ENCODE measurements at regions not wholly inside any gene's neighbourhood (a gene's known extent, or its start where the extent isn't known, plus 50 kb on each side); places are given as distances from the start of the nearest gene placed in this dataset.
"Not testable (repeated sequence)": the region's sequence is repeated elsewhere in the genome, so short reads cannot be mapped to it uniquely, and the experiment has no call there.

- Histone ChIP-seq H3K9ac (ENCODE audit: low read depth, low read length) (no peak overlapping the region), H3K27ac (ENCODE audit: low read depth, low read length) (no peak overlapping the region), H3K36me3 (ENCODE audit: insufficient read depth, low read length) (no peaks in the 10 kb centered on the region), H3K4me1 (ENCODE audit: insufficient read depth, low read length) (no peaks in the 10 kb centered on the region; the same call in 1 of the 2 replicates), H3K4me3 (ENCODE audit: low read length) (no peak overlapping the region), H3K27me3 (ENCODE audit: insufficient read depth, low read length) (no peaks in the 10 kb centered on the region; the same call in 1 of the 2 replicates), H3K9me3 (ENCODE audit: insufficient read depth, low read depth, low read length) (no peaks in the 10 kb centered on the region)
- WGBS: 97% methylated on average over 9 of the region's 9 CpGs
These were observed 91.1 kb downstream of the BUB3 start for GRCh38 chr10:123245264-123245663.

GRCh38 chr10:123249894-123250293 is 95.7 kb downstream of the BUB3 start:
- no peak overlapping the region for H3K9ac ChIP-seq (ENCODE audit: low read depth, low read length)
- H3K9me3 ChIP-seq (ENCODE audit: insufficient read depth, low read depth, low read length): peaks cover 2% of the 10 kb centered on the region; the same call in 1 of the 2 replicates
- H3K36me3 ChIP-seq (ENCODE audit: insufficient read depth, low read length): peaks cover 7% of the 10 kb centered on the region; the same call in 1 of the 2 replicates
- no peak overlapping the region for H3K27ac ChIP-seq (ENCODE audit: low read depth, low read length)
- H3K4me1 ChIP-seq (ENCODE audit: insufficient read depth, low read length): peaks cover 9% of the 10 kb centered on the region; the same call in 1 of the 2 replicates
- H3K27me3 ChIP-seq (ENCODE audit: insufficient read depth, low read length): peaks cover 14% of the 10 kb centered on the region; the same call in 1 of the 2 replicates
- no peak overlapping the region for H3K4me3 ChIP-seq (ENCODE audit: low read length)
- WGBS: 70% methylated on average over 1 of the region's 1 CpG

- no peak overlapping the region for H3K4me3 ChIP-seq (ENCODE audit: low read length)
- 74% methylated on average over 4 of the region's 4 CpGs for WGBS
These were observed 96.4 kb downstream of the BUB3 start for GRCh38 chr10:123250640-123251039.

GRCh38 chr10:123252779-123253178 is 98.6 kb downstream of the BUB3 start:
- peaks cover 11% of the 10 kb centered on the region for H3K36me3 ChIP-seq (ENCODE audit: insufficient read depth, low read length)
- WGBS: 88% methylated on average over 3 of the region's 4 CpGs
- H3K9ac ChIP-seq (ENCODE audit: low read depth, low read length): no peak overlapping the region
- H3K4me3 ChIP-seq (ENCODE audit: low read length): no peak overlapping the region
- H3K27ac ChIP-seq (ENCODE audit: low read depth, low read length): no peak overlapping the region
- peaks cover 14% of the 10 kb centered on the region; the same call in 1 of the 2 replicates for H3K27me3 ChIP-seq (ENCODE audit: insufficient read depth, low read length)
- H3K9me3 ChIP-seq (ENCODE audit: insufficient read depth, low read depth, low read length): peaks cover 4% of the 10 kb centered on the region; the same call in 1 of the 2 replicates
- peaks cover 9% of the 10 kb centered on the region; the same call in 1 of the 2 replicates for H3K4me1 ChIP-seq (ENCODE audit: insufficient read depth, low read length)

More at GRCh38 chr10:123250640-123251039, 96.4 kb downstream of the BUB3 start:
- Histone ChIP-seq H3K9me3 (ENCODE audit: insufficient read depth, low read depth, low read length) (peaks cover 4% of the 10 kb centered on the region; the same call in 1 of the 2 replicates), H3K36me3 (ENCODE audit: insufficient read depth, low read length) (peaks cover 11% of the 10 kb centered on the region), H3K27me3 (ENCODE audit: insufficient read depth, low read length) (peaks cover 14% of the 10 kb centered on the region; the same call in 1 of the 2 replicates), H3K4me1 (ENCODE audit: insufficient read depth, low read length) (peaks cover 9% of the 10 kb centered on the region; the same call in 1 of the 2 replicates), H3K9ac (ENCODE audit: low read depth, low read length) (no peak overlapping the region), H3K27ac (ENCODE audit: low read depth, low read length) (no peak overlapping the region)

GRCh38 chr10:123254343-123254742 is 100.1 kb downstream of the BUB3 start:
- H3K27me3 ChIP-seq (ENCODE audit: insufficient read depth, low read length): peaks cover 14% of the 10 kb centered on the region; the same call in 1 of the 2 replicates
- 90% methylated on average over 5 of the region's 5 CpGs for WGBS
- peaks cover 11% of the 10 kb centered on the region for H3K36me3 ChIP-seq (ENCODE audit: insufficient read depth, low read length)
- H3K4me1 ChIP-seq (ENCODE audit: insufficient read depth, low read length); H3K9ac ChIP-seq (ENCODE audit: low read depth, low read length); H3K4me3 ChIP-seq (ENCODE audit: low read length); H3K27ac ChIP-seq (ENCODE audit: low read depth, low read length); H3K9me3 ChIP-seq (ENCODE audit: insufficient read depth, low read depth, low read length): not testable (repeated sequence)

- H3K9me3 ChIP-seq (ENCODE audit: insufficient read depth, low read depth, low read length): peaks cover 4% of the 10 kb centered on the region; the same call in 1 of the 2 replicates
- H3K4me1 ChIP-seq (ENCODE audit: insufficient read depth, low read length): no peaks in the 10 kb centered on the region
- 95% methylated on average over 13 of the region's 13 CpGs for WGBS
- H3K4me3 ChIP-seq (ENCODE audit: low read length): no peak overlapping the region
- H3K27ac ChIP-seq (ENCODE audit: low read depth, low read length): no peak overlapping the region
- peaks cover 11% of the 10 kb centered on the region for H3K36me3 ChIP-seq (ENCODE audit: insufficient read depth, low read length)
- H3K27me3 ChIP-seq (ENCODE audit: insufficient read depth, low read length): peaks cover 2% of the 10 kb centered on the region; the same call in 1 of the 2 replicates
- no peak overlapping the region for H3K9ac ChIP-seq (ENCODE audit: low read depth, low read length)
These were observed 103.8 kb downstream of the BUB3 start for GRCh38 chr10:123257904-123258456.

GRCh38 chr10:123259081-123259480 is 104.9 kb downstream of the BUB3 start:
- H3K36me3 ChIP-seq (ENCODE audit: insufficient read depth, low read length): peaks cover 11% of the 10 kb centered on the region
- H3K4me1 ChIP-seq (ENCODE audit: insufficient read depth, low read length): no peaks in the 10 kb centered on the region
- no peak overlapping the region for H3K9ac ChIP-seq (ENCODE audit: low read depth, low read length)

GRCh38 chr10:123259791-123260190 is 105.6 kb downstream of the BUB3 start:
- no peak overlapping the region for H3K4me3 ChIP-seq (ENCODE audit: low read length)
- peaks cover 5% of the 10 kb centered on the region for H3K36me3 ChIP-seq (ENCODE audit: insufficient read depth, low read length)
- H3K27me3 ChIP-seq (ENCODE audit: insufficient read depth, low read length): no peaks in the 10 kb centered on the region
- H3K9ac ChIP-seq (ENCODE audit: low read depth, low read length): no peak overlapping the region
- no peak overlapping the region for H3K27ac ChIP-seq (ENCODE audit: low read depth, low read length)
- H3K4me1 ChIP-seq (ENCODE audit: insufficient read depth, low read length): no peaks in the 10 kb centered on the region
- H3K9me3 ChIP-seq (ENCODE audit: insufficient read depth, low read depth, low read length): peaks cover 2% of the 10 kb centered on the region; the same call in 1 of the 2 replicates
- 92% methylated on average over 9 of the region's 11 CpGs for WGBS

More at GRCh38 chr10:123259081-123259480, 104.9 kb downstream of the BUB3 start:
- Histone ChIP-seq H3K4me3 (ENCODE audit: low read length) (no peak overlapping the region), H3K9me3 (ENCODE audit: insufficient read depth, low read depth, low read length) (peaks cover 4% of the 10 kb centered on the region; the same call in 1 of the 2 replicates), H3K27ac (ENCODE audit: low read depth, low read length) (no peak overlapping the region), H3K27me3 (ENCODE audit: insufficient read depth, low read length) (no peaks in the 10 kb centered on the region)
- 90% methylated on average over 2 of the region's 2 CpGs for WGBS

GRCh38 chr10:123262456-123262855 is 108.3 kb downstream of the BUB3 start:
- Histone ChIP-seq H3K36me3 (ENCODE audit: insufficient read depth, low read length) (no peaks in the 10 kb centered on the region), H3K27me3 (ENCODE audit: insufficient read depth, low read length) (no peaks in the 10 kb centered on the region), H3K4me3 (ENCODE audit: low read length) (no peak overlapping the region), H3K9me3 (ENCODE audit: insufficient read depth, low read depth, low read length) (no peaks in the 10 kb centered on the region), H3K9ac (ENCODE audit: low read depth, low read length) (no peak overlapping the region), H3K4me1 (ENCODE audit: insufficient read depth, low read length) (no peaks in the 10 kb centered on the region), H3K27ac (ENCODE audit: low read depth, low read length) (no peak overlapping the region)
- WGBS: 91% methylated on average over 9 of the region's 9 CpGs

GRCh38 chr10:123266971-123267370 is 112.8 kb downstream of the BUB3 start:
- Histone ChIP-seq H3K4me3 (ENCODE audit: low read length) (no peak overlapping the region), H3K27ac (ENCODE audit: low read depth, low read length) (no peak overlapping the region), H3K9me3 (ENCODE audit: insufficient read depth, low read depth, low read length) (no peaks in the 10 kb centered on the region), H3K27me3 (ENCODE audit: insufficient read depth, low read length) (no peaks in the 10 kb centered on the region), H3K4me1 (ENCODE audit: insufficient read depth, low read length) (no peaks in the 10 kb centered on the region), H3K9ac (ENCODE audit: low read depth, low read length) (no peak overlapping the region), H3K36me3 (ENCODE audit: insufficient read depth, low read length) (no peaks in the 10 kb centered on the region)
- 93% methylated on average over 1 of the region's 1 CpG for WGBS

- H3K27me3 ChIP-seq (ENCODE audit: insufficient read depth, low read length): no peaks in the 10 kb centered on the region
- no peak overlapping the region for H3K27ac ChIP-seq (ENCODE audit: low read depth, low read length)
- peaks cover 6% of the 10 kb centered on the region; the same call in 1 of the 2 replicates for H3K4me1 ChIP-seq (ENCODE audit: insufficient read depth, low read length)
- WGBS: 95% methylated on average over 9 of the region's 9 CpGs
- H3K4me3 ChIP-seq (ENCODE audit: low read length): no peak overlapping the region
- H3K9me3 ChIP-seq (ENCODE audit: insufficient read depth, low read depth, low read length): no peaks in the 10 kb centered on the region
- H3K36me3 ChIP-seq (ENCODE audit: insufficient read depth, low read length): no peaks in the 10 kb centered on the region
- H3K9ac ChIP-seq (ENCODE audit: low read depth, low read length): no peak overlapping the region
These were observed 114.9 kb downstream of the BUB3 start for GRCh38 chr10:123269017-123269552.

Data from HUES64 (cell line).